ENCODE measurements at regions not wholly inside any gene's neighbourhood (a gene's known extent, or its start where the extent isn't known, plus 50 kb on each side); places are given as distances from the start of the nearest gene placed in this dataset.
A peak's percentile ranks its signal among the peaks of the same experiment; 100 is the strongest.

DNA sequence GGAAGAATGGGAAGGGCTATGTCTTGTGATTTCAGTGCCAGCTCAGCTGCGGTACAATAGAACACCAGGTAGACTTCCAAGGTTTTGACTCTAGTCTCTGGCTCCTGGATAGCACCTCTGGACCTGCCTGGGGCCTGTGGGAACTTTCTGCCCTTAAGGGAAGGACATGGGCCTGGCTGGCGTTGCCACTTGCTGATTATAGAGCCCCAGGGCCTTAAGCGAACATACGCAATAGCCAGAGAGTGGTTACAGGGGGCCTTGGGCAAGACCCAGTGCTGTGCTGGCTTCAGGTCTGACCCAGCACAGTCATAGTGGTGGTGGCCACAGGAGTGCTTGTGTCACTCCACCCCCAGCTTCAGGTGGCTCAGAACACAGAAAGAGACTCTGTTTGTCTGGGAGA, 131.1 kb upstream of the COL21A1 start:
- no peak for DNase-seq (ENCODE audit: low read depth in 1 of 2, low spot score in 1 of 2)

DNA sequence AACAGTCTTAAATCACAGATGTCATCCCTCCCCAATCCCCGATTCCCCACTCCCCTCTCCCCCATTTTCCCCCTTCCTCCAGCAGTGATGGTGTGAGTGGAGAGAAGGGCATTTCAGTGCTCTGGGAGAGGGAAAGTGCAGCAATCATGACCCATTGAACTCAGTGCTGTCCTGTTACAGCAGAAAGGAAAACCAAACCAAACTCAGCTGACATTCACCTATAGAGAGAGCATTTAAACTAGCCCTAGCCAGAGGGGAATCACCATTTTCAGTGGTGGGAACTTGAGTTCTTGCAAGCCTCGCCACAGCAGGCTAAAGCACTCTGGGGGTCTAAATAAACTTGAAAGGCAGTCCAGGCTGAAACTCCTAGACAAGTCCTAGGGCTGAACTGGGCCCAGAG, 129.9 kb upstream of the COL21A1 start:
- no peak for DNase-seq (ENCODE audit: low read depth in 1 of 2, low spot score in 1 of 2)

DNA sequence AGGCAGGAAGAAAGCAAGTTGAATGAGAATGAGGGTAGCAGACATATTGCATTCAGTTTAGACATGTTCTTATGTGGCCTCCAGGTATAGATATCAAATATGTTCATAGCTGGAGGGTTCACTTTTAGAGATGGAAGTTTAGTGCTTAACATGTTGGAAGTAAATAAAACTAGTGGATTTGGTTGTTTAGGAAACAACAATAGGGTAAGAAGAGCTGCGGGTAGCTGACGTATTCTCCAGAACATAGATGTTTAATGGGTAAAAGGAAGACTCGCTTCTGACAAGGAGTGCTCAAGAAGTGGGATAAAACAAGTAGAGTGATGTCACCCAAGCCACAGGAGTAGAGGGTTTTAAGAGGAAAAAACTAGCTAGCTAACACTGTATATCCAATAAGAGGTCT, 128.4 kb upstream of the COL21A1 start:
- no peak for DNase-seq (ENCODE audit: low read depth in 1 of 2, low spot score in 1 of 2)

DNA sequence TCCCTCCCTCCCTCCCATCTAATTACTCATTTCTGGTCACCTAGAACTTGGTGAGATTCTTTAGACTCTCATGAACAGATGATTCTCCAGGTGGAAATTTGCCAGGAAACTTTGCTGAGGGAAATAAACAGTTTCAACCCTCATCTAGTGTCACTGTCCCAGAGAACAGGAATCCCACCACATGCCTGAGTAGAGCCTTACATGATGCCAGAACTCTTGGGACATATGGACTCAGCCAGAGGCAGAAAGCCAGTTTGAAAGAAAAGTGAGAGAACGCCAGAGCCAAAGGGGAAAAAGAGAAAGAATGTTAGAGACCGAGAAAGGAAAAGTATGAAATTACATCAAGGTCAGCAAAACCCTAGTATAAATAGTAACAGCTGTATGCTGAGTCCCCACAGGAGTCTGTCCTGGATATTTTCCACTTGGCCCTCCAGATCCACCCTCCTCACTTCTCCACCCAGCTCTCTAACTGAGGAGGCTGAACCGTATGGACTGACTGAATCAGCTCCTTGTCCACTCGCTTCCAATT, 127.5 kb upstream of the COL21A1 start:
- no peak for DNase-seq (ENCODE audit: low read depth in 1 of 2, low spot score in 1 of 2)

DNA sequence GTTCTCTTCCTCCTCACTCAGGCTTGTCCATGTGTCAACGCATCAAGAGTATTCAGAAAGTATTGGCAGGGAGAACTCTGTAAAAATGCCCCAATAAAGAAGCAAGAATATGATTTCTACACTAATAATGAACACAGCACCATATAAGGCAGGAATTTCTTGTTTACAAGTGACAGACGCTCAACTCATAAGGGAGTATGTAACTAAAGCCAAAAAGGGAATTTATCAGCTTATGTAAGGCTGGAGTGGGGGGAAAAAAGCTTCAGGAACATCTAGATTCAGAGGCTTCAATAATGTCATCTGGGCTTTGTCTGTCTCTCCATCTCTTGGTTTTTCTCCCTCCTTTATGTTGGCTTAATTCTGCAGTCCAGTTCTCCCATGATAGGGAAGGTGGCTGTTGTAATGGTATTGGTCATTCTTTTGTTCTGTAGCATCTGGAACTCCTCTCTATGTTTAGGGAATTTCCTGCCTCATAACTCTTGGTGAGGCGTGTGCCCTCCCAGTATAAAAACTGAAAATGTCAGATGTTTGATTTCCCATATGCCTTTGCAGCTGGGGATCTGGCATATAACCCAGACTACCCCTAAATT, 125.1 kb upstream of the COL21A1 start:
- no peak for DNase-seq (ENCODE audit: low read depth in 1 of 2, low spot score in 1 of 2)

DNA sequence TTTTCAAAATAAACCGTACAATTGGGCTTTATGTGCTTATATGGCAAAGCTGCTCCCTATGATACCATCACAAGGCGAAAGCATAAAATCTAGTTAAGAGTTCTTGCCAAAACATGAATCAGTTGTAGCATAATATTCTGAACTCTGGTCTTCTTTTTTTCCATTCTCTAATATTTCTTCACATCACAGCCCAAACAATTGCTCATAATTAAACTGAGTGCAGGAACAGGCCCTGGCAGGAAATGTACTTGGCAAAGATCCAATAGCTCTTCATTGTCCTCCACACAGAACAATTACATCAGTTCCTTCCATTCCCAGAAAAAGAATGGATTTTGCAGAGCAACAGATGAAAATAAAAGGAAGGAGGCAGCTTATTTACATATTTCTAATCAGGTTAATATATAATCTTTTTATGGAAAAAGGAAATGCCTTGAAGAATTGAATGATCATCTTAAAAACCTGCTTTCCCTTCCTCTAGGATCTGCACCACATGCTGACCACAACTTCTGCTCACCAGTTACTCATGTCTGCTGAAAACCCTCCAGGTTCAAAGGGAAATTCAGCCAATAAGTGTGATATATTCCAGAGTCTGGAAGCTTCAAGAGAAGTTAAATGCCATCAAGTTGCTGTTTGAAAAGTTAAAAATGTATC, 123.3 kb upstream of the COL21A1 start:
- DNase-seq (ENCODE audit: low read depth in 1 of 2, low spot score in 1 of 2), result no peak

DNA sequence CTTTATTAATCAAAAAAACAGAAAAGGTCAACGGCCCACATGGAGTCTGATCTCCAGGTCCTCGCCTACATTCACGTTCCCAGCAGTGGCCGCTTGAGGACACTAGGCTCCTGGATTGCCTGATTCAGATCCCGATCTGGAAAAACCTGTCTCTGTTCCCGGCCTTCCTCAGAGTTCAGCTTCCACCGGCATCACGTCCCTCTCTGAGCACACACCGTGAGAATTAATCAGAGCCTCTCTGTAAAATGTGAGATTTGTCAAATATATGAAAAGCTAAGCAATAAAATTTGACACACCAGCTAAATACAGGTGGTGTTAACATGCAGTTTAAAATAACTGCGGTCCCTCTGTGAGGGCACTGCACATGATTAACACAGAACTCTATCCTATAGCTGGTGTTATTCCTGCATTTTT, 122.8 kb upstream of the COL21A1 start:
- DNase-seq (ENCODE audit: low read depth in 1 of 2, low spot score in 1 of 2), result no peak

DNA sequence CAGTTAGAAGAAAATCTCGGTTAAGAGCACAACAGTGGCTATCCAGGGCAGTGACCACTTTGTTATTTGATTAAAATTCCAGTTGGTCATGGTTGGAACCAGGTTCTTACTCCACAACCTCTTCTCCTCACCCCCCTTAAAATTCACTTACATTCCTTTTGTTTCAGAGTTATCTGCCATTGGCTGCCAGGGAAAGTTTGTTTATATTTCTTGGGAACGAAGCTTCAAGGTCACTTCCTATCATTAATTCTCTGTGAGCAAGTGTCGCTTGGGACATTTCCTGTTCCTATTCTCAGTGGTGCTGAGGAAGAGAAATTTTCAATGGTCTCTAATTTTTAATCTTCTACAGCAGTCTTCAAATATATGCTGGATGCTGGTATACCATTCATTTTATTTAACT, 121.1 kb upstream of the COL21A1 start:
- no peak for DNase-seq (ENCODE audit: low read depth in 1 of 2, low spot score in 1 of 2)

DNA sequence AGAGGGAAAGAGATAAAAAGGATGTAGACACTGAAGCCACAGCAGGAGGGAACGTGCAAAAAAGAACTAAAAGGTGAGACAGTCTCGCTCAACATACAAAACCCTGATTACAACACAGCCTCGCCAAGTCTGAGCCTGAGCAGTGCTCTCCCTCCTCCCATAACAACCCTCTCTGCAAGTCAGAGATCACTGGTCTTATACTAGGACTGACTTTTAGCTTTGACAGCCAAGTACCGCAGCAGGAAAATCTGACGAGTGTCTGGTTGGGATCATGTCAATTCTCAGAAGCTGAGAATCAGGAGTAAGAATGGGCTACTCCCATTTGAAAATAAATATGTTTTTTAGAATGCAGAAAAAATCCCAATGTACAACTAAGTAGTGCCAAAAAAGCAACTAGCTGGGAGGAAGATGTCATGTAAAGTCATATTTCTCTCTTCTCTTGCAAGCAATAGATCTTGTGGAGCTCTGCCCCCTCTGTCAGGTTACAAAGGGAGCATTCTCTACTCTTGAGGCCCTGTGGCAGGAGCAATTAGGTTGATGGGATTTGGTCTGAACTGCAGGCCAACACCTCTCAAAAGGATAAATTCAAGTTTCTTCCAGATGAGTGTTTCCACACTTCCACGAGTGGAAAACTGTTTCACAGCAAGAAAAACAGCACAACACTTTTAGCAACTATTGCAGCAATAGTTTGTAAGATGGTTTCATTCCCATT, 118.9 kb upstream of the COL21A1 start:
- DNase-seq (ENCODE audit: low read depth in 1 of 2, low spot score in 1 of 2), result no peak

DNA sequence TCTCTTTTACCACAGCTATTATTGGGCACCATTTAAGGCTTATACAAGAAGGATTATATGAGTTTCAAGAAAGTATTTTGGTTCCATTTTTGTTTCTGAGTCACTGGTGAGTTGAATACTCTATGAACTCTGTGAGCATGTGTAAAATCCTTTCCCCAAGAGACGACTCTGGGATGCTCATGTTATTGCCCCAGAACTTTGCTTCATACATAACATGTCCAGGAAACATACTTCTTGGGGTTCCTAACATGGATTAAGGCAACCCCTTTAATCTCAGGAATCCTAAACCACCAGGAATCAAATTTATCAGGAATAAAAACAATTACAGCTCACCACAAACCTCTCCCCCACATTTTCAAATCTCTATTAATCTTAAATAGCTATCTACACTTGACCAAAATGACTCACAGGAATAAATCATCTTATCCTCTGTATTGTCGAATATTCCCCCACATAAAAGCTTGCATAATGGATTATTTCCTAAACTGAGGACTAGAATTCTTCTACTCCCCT, 117.5 kb upstream of the COL21A1 start:
- no peak for DNase-seq (ENCODE audit: low read depth in 1 of 2, low spot score in 1 of 2)

DNA sequence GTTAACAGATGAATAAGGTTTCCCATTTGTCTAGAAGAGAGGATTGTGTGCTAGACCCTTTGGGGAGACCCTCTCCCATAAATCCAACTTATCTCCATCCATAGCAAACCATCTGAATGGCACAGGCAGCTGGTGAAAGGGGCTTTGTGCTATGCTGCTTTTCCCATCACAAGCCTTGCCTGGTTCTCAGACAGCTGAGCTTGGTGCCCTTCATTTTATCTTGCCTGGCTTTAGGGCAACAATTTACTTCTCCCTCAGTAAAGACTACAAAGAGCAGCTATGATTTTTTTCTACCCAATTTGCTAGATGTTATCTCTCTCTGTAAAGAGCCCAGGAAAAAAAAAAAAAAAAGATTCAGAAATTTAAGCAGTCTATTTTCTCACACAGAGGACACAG, 117.0 kb upstream of the COL21A1 start:
- DNase-seq (ENCODE audit: low read depth in 1 of 2, low spot score in 1 of 2), result no peak

DNA sequence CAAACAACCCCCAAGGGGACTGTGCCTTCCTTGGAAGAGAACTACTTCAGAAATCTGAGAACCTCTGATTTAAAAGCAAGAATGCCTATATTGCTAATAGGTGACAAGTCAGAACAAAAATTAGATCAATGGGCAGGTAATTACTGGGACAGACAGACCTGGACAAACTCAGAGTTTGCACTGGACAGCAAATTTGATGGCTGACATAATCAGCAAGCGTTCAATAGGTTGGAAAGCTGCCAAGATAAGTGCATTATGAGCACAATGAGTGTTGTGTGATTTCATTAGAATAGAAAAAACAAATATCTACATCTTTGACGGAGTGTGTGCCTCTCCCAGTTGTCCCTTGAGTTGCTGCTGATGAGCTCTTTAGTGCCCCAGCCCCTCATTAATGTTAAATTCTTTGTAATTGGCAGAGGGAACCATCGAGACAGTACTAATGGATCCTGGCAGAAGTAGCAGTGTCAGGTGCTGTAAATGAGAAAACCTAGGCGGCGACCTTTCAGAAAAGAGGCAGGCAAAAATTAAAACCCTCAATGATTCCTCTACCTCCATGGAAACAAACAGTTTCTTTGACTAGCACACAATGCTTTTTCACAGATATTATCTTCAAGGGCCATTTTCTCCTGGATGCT, 116.5 kb upstream of the COL21A1 start:
- DNase-seq (ENCODE audit: low read depth in 1 of 2, low spot score in 1 of 2), result no peak

DNA sequence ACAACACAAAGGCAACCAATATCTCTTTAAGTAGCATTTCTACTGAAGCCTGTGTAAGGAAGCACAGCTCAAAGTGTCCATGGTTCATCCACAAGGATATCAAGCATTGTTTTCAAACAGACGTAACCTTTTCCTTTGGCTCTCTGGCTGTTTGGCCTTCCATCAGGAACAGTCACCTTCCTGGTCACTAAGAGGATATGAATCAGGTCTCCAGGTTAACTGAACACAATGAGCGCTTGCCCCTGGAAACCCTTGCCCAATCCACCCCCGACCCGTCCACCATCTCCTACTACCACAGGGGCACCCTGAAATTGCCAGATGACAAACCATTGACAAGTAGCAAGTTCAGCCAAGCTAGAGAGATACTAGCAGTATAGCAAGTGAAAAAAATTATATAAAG, 114.4 kb upstream of the COL21A1 start:
- no peak for DNase-seq (ENCODE audit: low read depth in 1 of 2, low spot score in 1 of 2)

DNA sequence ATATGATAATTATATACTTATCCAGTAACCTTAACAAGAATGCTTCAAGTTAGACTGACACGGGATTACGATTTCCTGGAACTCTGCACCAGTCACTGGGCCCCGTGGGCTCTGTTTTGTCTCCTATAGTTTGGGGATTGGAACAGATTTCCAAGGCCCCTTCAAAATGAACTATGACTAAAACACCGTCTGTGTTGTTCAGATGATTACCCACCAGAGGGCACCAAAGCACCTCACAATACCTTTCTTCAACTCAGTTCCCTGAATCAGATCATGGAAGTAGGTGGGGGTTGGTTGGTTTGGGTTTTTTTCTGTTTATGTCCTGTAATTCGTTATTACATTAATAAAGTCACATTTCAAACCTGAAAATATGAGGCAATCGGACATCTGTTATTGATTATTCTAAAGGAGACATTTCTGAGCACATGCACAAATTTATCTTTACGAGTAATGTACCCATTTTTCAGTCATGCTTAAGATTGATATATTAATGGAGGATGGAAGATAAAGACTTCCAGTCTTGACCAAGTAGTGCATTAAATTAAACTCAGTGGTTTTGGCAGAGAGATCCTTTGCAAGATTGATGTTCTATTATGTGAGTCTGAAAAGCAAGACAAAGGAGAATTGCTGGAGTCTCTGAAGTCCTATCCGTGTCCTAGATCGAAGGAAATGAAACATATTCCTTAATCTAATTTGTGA, 112.0 kb upstream of the COL21A1 start:
- DNase-seq (ENCODE audit: low read depth in 1 of 2, low spot score in 1 of 2), result peak; percentile 10 to 12

DNA sequence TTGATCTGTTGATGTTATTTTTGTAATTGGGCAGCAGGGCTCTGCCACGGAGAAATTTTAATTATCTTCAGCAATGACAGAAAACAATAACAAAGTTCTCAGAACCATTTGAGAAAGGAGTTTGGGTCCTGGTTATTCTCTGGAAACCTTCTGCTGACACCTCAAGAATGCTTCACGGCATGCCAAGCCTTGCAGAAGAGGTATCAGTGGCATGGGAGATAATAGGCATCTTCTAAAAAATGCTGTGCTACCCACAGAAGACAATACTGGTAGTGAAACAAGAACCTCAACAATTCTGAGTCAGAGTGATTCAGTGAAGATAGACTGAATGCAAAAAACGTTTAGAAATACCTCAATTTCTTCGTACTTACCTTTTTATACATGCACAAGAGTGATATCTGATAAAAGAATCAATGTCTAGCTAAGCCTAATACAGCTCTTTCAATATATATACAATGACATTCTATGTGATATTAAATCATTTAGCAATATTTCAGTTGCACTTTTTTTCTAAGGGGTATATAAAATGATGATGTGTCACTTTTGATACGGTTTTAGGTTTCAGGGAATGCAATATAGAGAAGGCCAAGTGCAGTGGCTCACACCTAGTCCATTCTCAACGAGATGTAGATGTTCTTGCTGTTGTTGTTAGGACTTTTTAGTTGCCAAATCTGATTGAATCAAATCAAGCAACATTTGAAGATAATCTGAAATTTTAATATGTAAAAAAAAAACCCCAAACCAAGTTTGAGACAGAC, 110.4 kb upstream of the COL21A1 start:
- DNase-seq (ENCODE audit: low read depth in 1 of 2, low spot score in 1 of 2), result no peak

DNA sequence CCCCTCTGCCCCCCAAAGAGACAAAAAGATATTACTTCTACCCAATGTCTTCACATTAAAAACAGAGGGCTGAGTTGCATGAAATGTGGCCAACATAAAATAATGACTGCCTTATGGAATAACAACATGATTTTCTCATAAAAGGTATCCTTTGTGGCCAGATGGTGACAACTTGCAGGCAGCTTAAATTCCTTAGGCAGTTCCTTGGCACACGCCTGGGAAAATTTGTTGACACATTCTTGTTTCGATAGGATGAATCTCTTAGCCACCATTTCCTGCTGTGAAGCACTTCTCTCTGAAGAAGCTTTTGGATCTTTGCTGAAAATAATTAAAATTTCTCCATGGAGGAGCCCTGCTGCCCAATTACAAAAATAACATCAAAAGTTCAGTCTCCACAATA, 109.0 kb upstream of the COL21A1 start:
- DNase-seq (ENCODE audit: low read depth in 1 of 2, low spot score in 1 of 2), result no peak

DNA sequence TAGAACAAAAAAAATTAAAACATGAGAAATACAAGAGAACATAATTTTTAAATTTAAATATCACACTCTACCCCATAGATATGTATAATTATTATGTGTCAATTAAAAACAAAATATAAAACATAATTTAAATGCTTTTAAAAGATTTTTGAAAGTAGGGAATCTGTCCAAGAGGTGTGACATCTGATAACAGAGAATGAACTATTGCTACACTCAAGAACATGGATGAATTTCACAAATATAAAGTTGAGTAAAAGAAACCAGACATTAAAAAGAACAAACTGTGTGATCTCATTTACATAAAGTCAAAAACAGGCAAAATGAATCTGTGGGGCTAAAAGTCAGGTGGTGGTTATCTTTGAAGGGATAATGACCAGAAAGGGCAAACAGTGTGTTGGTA, 106.5 kb upstream of the COL21A1 start:
- DNase-seq (ENCODE audit: low read depth in 1 of 2, low spot score in 1 of 2), result no peak

DNA sequence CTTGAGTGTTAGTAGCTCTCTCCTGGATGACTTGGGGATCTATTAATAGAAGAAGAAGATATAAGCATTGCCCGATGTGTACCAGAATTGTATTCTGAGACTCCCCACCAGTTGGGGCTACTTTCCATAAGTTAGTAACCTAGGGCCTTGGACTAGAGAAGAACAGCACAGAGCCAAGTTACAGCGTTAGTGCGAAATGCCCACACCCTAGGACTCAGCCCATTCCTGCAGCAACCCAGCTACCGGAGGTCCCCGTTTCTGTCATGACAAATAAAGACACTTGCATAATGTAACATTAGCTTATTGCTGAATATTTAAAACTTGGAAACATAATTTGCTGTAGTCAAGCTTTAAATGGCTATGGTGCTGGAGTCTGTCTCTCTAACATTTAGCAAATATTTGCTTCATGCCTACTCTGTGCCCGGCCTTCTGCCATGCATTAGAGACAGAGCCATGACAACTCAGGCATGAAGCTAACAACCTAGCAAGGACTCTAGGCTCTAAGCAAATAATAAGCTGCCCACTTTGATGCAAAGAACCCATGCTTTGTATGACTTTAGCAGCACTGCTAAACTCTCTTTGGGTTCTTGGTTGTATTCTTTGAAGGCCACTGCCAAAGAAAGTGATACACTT, 103.4 kb upstream of the COL21A1 start:
- no peak for DNase-seq (ENCODE audit: low read depth in 1 of 2, low spot score in 1 of 2)

DNA sequence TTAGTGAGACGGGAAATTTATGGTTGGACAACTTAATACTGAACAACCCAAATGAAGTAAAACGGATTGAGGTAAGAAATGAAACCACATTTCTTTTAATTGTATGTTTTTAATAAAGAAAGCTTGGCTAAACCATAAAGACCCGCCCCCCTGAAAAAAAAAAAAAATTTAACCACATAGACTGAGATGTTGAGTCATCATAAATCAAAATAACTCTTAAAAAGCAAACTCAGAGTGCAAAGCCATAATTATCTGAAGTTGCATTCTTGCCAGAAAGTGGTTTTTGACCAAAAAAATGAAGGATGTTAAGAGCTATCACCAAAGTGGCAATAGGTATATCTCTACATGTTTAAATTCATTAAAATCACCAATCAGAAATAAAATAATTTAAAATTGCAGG, 101.8 kb upstream of the COL21A1 start:
- DNase-seq (ENCODE audit: low read depth in 1 of 2, low spot score in 1 of 2), result no peak

DNA sequence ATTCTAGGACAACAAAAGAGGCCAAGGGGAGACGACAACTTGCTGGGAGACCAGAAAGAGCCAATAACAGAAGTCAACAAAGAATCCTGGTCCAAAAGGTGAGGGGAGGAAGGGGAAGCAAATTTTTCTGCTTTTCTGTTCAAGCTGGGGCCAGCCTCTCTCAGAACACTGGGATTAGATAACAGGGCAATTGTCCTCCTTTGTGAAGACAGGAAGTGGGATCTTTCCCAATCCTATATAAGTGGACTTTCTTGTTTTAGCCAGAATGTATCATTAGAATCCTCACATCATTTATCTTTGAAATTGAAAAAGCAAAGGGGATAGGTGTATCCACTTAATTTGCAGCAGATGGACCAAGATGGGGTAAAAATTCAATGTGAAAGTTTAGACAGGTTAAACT, 101.2 kb upstream of the COL21A1 start:
- no peak for DNase-seq (ENCODE audit: low read depth in 1 of 2, low spot score in 1 of 2)

Measured in activated T-helper 1 cell treated with anti-CD3 and anti-CD28 coated beads, Interleukin-2, amount 50 U/mL, for 16 hours (primary cell).